GM12874 (cell line): ENCODE measurements at regions not wholly inside any gene's neighbourhood (a gene's known extent, or its start where the extent isn't known, plus 50 kb on each side); places are given as distances from the start of the nearest gene placed in this dataset.
A peak's percentile ranks its signal among the peaks of the same experiment; 100 is the strongest.

ENCODE experiments used
- TF ChIP-seq, protein P1 (sequence below): IDR thresholded peaks from 2 replicates; pipeline ENCODE4 v1.5.1; 2011; ENCODE audit warnings: low read depth, mild to moderate bottlenecking, control low read depth, low read length, moderate library complexity; ENCODE audit not compliant: insufficient read depth

GRCh38 chrX:106481341-106481740 lies 130.4 kb upstream of the RADX start:
- TF ChIP-seq, protein P1, sequence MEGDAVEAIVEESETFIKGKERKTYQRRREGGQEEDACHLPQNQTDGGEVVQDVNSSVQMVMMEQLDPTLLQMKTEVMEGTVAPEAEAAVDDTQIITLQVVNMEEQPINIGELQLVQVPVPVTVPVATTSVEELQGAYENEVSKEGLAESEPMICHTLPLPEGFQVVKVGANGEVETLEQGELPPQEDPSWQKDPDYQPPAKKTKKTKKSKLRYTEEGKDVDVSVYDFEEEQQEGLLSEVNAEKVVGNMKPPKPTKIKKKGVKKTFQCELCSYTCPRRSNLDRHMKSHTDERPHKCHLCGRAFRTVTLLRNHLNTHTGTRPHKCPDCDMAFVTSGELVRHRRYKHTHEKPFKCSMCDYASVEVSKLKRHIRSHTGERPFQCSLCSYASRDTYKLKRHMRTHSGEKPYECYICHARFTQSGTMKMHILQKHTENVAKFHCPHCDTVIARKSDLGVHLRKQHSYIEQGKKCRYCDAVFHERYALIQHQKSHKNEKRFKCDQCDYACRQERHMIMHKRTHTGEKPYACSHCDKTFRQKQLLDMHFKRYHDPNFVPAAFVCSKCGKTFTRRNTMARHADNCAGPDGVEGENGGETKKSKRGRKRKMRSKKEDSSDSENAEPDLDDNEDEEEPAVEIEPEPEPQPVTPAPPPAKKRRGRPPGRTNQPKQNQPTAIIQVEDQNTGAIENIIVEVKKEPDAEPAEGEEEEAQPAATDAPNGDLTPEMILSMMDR = peak; percentile 42; the same call in 1 of the 2 replicates

DNA sequence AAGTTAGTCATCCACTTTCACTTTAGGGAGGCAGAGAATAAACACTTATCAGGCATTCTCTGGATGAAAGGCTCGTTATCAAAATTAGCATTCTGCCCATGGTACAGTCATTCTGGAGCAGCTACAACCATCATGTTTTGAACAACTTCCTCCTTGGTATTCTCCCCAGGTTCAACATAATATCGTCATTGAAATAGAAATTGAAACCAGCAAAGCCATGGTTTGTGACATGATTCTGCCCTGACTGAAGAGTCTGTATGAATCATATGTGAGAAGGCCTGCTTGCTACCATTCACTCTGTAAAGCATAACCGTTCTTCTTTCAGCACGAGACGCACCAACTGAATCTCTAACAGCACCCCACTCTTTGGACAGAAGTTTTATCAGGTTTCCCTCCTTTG lies 127.5 kb upstream of the RADX start:
- TF ChIP-seq, protein P1 = no peak

DNA sequence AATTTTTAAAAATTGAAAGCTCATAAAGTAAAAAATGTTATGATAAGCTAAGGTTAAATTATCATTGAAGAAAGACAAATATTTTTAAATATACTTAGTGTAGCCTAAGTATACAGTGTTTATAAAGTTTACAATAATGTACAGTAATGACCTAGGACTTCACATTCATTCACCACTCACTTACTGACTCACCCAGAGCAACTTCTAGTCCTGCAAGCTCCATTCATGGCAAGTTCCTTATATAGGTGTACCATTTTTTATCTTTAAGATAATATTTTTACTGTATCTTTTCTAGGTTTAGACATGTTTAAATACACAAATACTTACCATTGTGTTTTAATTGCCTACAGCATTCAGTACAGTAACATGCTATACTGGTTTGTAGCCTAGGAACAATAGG lies 112.3 kb upstream of the RADX start:
- TF ChIP-seq, protein P1 = no peak

- TF ChIP-seq, protein P1 = no peak
These were observed 100.9 kb upstream of the RADX start for GRCh38 chrX:106510713-106511403.
